ENCODE measurements at regions not wholly inside any gene's neighbourhood (a gene's known extent, or its start where the extent isn't known, plus 50 kb on each side); places are given as distances from the start of the nearest gene placed in this dataset.

DNA sequence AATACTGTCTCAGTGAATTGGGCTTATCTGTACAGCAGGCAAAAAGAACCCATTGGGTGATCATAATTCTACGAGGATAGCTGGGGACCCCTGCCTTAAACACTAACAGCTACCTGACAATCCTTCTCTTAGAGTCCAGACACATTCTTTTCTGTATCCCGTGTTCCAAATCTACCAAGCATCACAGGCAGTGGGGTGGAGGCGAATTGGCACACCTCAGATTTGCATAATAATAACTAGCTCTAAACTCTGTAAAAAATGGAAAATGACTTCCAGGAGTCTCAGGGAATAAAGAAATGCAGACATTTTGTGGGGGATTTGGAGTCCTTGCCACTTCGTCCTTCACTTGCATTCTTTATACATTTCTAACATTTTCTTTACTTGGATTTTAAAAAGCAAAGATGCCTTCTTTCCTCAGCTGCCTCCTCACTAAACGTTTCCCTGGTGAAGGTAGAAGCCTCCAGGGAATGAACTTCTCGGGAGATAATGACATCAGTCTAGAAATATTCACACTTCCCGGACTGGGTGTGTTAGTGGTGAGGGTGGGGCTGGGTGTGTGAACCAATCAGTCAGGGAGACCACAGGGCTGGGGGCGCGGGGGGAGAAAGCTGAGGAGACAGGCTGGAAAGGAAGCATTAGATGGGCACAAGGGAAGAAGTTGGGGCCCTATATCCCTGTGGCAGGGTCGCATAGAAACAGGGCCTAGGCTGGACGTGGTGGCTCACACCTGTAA is 59.1 kb upstream of the BOD1L2 start:
- H3K27ac ChIP-seq = no peak overlapping the region
- TF ChIP-seq, protein P1, sequence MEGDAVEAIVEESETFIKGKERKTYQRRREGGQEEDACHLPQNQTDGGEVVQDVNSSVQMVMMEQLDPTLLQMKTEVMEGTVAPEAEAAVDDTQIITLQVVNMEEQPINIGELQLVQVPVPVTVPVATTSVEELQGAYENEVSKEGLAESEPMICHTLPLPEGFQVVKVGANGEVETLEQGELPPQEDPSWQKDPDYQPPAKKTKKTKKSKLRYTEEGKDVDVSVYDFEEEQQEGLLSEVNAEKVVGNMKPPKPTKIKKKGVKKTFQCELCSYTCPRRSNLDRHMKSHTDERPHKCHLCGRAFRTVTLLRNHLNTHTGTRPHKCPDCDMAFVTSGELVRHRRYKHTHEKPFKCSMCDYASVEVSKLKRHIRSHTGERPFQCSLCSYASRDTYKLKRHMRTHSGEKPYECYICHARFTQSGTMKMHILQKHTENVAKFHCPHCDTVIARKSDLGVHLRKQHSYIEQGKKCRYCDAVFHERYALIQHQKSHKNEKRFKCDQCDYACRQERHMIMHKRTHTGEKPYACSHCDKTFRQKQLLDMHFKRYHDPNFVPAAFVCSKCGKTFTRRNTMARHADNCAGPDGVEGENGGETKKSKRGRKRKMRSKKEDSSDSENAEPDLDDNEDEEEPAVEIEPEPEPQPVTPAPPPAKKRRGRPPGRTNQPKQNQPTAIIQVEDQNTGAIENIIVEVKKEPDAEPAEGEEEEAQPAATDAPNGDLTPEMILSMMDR (conservative IDR thresholded peaks at IDR 0.05) = no peak

DNA sequence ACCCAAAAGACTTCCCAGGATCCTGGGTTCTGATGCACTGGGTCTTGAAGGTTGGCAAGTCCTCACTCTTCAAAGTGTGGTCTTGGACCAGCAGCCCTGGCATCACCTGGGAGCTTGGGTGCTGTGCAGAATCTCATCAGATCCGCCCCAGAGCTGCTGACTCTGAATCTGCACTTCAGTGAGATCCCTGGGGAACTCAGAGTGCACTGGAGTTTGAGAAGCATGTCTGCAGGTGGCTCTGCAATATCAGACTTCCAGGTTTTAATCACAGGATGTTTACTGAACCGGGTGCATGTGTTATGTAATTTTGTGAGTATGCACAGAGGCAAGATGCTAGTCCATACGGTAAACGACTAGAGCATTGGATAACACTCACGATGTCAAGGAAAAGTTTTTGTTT is 58.0 kb upstream of the BOD1L2 start:
- no peak overlapping the region for H3K27ac ChIP-seq
- TF ChIP-seq, protein P1 (conservative IDR thresholded peaks at IDR 0.05) = peak; percentile 54

DNA sequence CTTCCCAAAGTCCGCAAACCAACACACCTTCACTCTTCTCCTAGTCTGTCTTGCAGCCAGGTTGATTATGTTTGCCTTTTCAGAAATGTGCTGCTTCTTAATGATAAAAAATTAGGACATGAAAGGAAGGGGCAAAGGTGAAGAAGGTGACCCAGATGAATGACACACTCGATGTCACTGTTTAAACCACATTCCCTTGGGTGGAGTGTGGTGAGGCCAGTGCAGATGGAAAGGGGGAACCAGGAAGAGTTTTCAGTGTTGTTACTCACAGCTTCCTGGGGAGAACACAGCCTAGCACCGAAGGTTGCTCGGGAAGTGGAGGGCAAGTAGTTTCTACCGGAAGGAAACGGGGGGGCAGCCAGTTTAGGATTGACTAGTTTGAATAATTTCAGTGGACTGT is 57.2 kb upstream of the BOD1L2 start:
- TF ChIP-seq, protein P1 (conservative IDR thresholded peaks at IDR 0.05) = no peak
- no peak overlapping the region for H3K27ac ChIP-seq

- no peak overlapping the region for H3K27ac ChIP-seq
These were observed 55.7 kb upstream of the BOD1L2 start for GRCh38 chr18:57091231-57091630.

DNA sequence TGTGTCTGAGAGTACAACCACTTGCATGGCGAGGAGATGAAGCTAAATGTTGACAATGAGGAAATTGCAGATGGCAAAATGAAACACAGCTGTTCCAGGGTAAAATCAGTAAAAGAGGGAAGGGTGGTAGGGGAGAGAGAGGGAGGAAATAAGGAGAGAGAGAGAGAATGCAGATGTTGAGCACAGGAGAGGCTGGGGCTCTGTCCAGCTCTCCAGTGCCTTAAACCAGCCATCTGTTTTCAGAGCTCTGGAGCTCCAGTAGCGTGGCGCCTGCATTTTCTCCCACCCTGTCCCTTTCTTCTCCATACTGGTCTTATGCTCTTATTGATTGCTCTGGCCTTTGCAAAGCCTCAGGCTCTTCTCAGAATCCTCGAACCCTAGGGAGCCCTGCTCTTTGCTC is 52.7 kb upstream of the BOD1L2 start:
- H3K27ac ChIP-seq = no peak overlapping the region
- TF ChIP-seq, protein P1 (conservative IDR thresholded peaks at IDR 0.05) = no peak

More at GRCh38 chr18:57091231-57091630, 55.7 kb upstream of the BOD1L2 start:
- TF ChIP-seq, protein P1 (conservative IDR thresholded peaks at IDR 0.05) = no peak

DNA sequence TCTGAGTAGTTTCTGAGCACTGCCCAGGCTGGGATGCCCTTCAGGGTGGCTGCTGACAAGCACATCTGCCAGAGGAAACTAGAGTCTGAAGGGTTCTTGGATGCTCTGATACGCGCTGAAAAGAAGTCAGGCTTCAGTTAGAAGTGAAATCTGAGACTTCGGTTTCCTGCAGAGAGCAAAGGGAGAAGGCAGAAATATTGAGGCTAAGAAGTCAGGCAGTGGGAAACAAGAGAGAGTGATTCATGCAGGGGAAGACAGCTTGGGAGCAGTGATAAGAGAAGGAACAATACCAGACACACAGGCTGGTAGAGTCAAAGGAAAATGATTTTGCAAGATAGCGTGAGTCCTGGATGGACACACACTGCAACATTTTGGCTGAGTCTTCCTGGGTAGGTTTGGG is 51.0 kb upstream of the BOD1L2 start:
- TF ChIP-seq, protein P1 (conservative IDR thresholded peaks at IDR 0.05) = no peak
- no peak overlapping the region for H3K27ac ChIP-seq

Data from VCaP (cell line).